ENCODE measurements at regions not wholly inside any gene's neighbourhood (a gene's known extent, or its start where the extent isn't known, plus 50 kb on each side); places are given as distances from the start of the nearest gene placed in this dataset.

GRCh38 chr12:85393606-85394005 is 113.6 kb downstream of the ALX1 start:
- Histone ChIP-seq H2AFZ (ENCODE audit: low read depth) (no peak overlapping the region), H3K79me2 (ENCODE audit: insufficient read depth) (no peaks in the 10 kb centered on the region), H3K36me3 (replicated peaks in 1 of 2; ENCODE audit: control insufficient read depth in 1 of 2, insufficient read depth in 2 of 2, low read length in 1 of 2) (no peaks in the 10 kb centered on the region), H3K4me1 (ENCODE audit: control insufficient read depth in 1 of 2, insufficient read depth in 2 of 2, low read depth in 1 of 2, low read length in 1 of 2) (peaks cover 0 to 7% of the 10 kb centered on the region in 2 experiments; a peak in 2 of 4 replicates), H3K4me3 (ENCODE audit: low read depth in 2 of 2, low read length in 1 of 2) (no peak overlapping the region), H3K9ac (no peak overlapping the region), H3K9me2 (no peaks in the 10 kb centered on the region; the same call in 1 of the 2 replicates), H3K27me3 (ENCODE audit: insufficient read depth) (no peaks in the 10 kb centered on the region), H3K9me3 (no peaks in the 10 kb centered on the region), H3K4me2 (no peak overlapping the region), H3F3A (replicated peaks; ENCODE audit: insufficient read depth) (no peaks in the 10 kb centered on the region), H4K20me1 (ENCODE audit: insufficient read depth) (no peaks in the 10 kb centered on the region), H3K27ac (ENCODE audit: low read depth in 2 of 2, low read length in 1 of 2) (no peak overlapping the region)
- TF ChIP-seq TEAD4 (IDR thresholded peaks at IDR 0.05; ENCODE audit: borderline replicate concordance, insufficient read depth) (no peak), ELF1 (IDR thresholded peaks at IDR 0.05) (no peak)
- ChIA-PET CTCF (no interaction called here), POLR2A (no interaction called here)
- no peak for DNase-seq

- 63% methylated on average over 3 of the region's 3 CpGs for WGBS (ENCODE audit: low lambda C conversion rate)
Observed at GRCh38 chr12:85394065-85394464, 114.0 kb downstream of the ALX1 start.

More at GRCh38 chr12:85394065-85394464, 114.0 kb downstream of the ALX1 start:
- H4K20me1 ChIP-seq (ENCODE audit: insufficient read depth): no peaks in the 10 kb centered on the region
- H3K27me3 ChIP-seq (ENCODE audit: insufficient read depth): no peaks in the 10 kb centered on the region
- no peak for TF ChIP-seq GATA2 (CRISPR knock-in tag; IDR thresholded peaks at IDR 0.05)
- TF ChIP-seq NRF1 (IDR thresholded peaks at IDR 0.05; ENCODE audit: low read depth, low read length): no peak
- TF ChIP-seq USF1 (IDR thresholded peaks at IDR 0.05; ENCODE audit: borderline replicate concordance, low read depth): no peak
- TF ChIP-seq RFX5 (IDR thresholded peaks at IDR 0.05; ENCODE audit: low read length): no peak
- TF ChIP-seq RXRA (IDR thresholded peaks at IDR 0.05; ENCODE audit: borderline replicate concordance, low read depth): no peak
- no peak for TF ChIP-seq EP300 (IDR thresholded peaks at IDR 0.05; ENCODE audit: borderline replicate concordance in 1 of 2, low read depth in 1 of 2, low read length in 1 of 2)
- TF ChIP-seq YY1 (IDR thresholded peaks at IDR 0.05; ENCODE audit: low read depth): no peak
- TF ChIP-seq POLR2AphosphoS5 (IDR thresholded peaks at IDR 0.05; ENCODE audit: low read depth, low read length): no peak
- TF ChIP-seq IRF3 (IDR thresholded peaks at IDR 0.05; ENCODE audit: low read depth, low read length): no peak
- TF ChIP-seq EZH2phosphoT487 (IDR thresholded peaks at IDR 0.05; ENCODE audit: borderline replicate concordance, low read depth): no peak
- TF ChIP-seq CHD2 (IDR thresholded peaks at IDR 0.05; ENCODE audit: low read length, partially characterized antibody): no peak
- TF ChIP-seq SIN3A (IDR thresholded peaks at IDR 0.05; ENCODE audit: borderline replicate concordance, low read depth, low read length): no peak
- no peak for TF ChIP-seq CTCF (IDR thresholded peaks at IDR 0.05)
- TF ChIP-seq USF2 (IDR thresholded peaks at IDR 0.05; ENCODE audit: borderline replicate concordance, low read depth, low read length): no peak
- TF ChIP-seq MAX (IDR thresholded peaks at IDR 0.05; ENCODE audit: low read depth): no peak
- no peak overlapping the region for H3K9ac ChIP-seq
- no peak overlapping the region for H3K4me2 ChIP-seq
- no peaks in the 10 kb centered on the region for H3K9me3 ChIP-seq
- H3K4me3 ChIP-seq (ENCODE audit: low read depth in 2 of 2, low read length in 1 of 2): no peak overlapping the region
- ChIA-PET POLR2A (no interaction called here), CTCF (no interaction called here)
- no peaks in the 10 kb centered on the region for H3K36me3 ChIP-seq (replicated peaks in 1 of 2; ENCODE audit: control insufficient read depth in 1 of 2, insufficient read depth in 2 of 2, low read length in 1 of 2)
- no peaks in the 10 kb centered on the region for H3F3A ChIP-seq (replicated peaks; ENCODE audit: insufficient read depth)
- H3K4me1 ChIP-seq (ENCODE audit: control insufficient read depth in 1 of 2, insufficient read depth in 2 of 2, low read depth in 1 of 2, low read length in 1 of 2): peaks cover 0 to 7% of the 10 kb centered on the region in 2 experiments; a peak in 2 of 4 replicates
- H3K27ac ChIP-seq (ENCODE audit: low read depth in 2 of 2, low read length in 1 of 2): no peak overlapping the region
- no peaks in the 10 kb centered on the region; the same call in 1 of the 2 replicates for H3K9me2 ChIP-seq
- no peaks in the 10 kb centered on the region for H3K79me2 ChIP-seq (ENCODE audit: insufficient read depth)
- DNase-seq: no peak
- no peak overlapping the region for H2AFZ ChIP-seq (ENCODE audit: low read depth)
